Natural killer cell (primary cell): ENCODE measurements at regions not wholly inside any gene's neighbourhood (a gene's known extent, or its start where the extent isn't known, plus 50 kb on each side); places are given as distances from the start of the nearest gene placed in this dataset.

Source experiments
- ATAC-seq, 3 donors: fragments of 150-1000 bp in 2 of 3; fragments of 200-7000 bp in 1 of 3; cut with Tn5 transposase; 1 replicate in 1 of 3; 2 replicates in 2 of 3; pipeline ENCODE4 v1.10.0; 2021; ENCODE audit warnings: mild to moderate bottlenecking in 2 of 3, moderate library complexity in 2 of 3
- DNase-seq, 2 donors: peaks; one replicate each; pipeline versions ENCODE4 v3.0.0 to v3.0.0-alpha.2; 2013 to 2021; ENCODE audit warnings: mixed read lengths in 1 of 2
- H3K27ac ChIP-seq: one replicate; pipeline ENCODE4 v1.5.1; 2013; ENCODE audit warnings: mild to moderate bottlenecking, low read length
- H3K27me3 ChIP-seq: one replicate; pipeline ENCODE4 v1.6.1; 2013; ENCODE audit warnings: low read length; ENCODE audit not compliant: control insufficient read depth, insufficient read depth
- H3K36me3 ChIP-seq: one replicate; pipeline ENCODE4 v1.6.1; 2013; ENCODE audit warnings: low read length; ENCODE audit not compliant: control insufficient read depth, insufficient read depth
- H3K4me1 ChIP-seq: one replicate; pipeline ENCODE4 v1.6.1; 2013; ENCODE audit warnings: low read length; ENCODE audit not compliant: control insufficient read depth, insufficient read depth
- H3K4me3 ChIP-seq: one replicate; pipeline ENCODE4 v1.5.1; 2013; ENCODE audit warnings: low read length
- H3K9me3 ChIP-seq: one replicate; pipeline ENCODE4 v1.6.1; 2013; ENCODE audit warnings: low read length; ENCODE audit not compliant: control insufficient read depth, insufficient read depth
- H3K27ac Mint-ChIP-seq, 2 donors: one replicate each; pipeline ENCODE4 v1.8.0; 2022; ENCODE audit warnings: mild to moderate bottlenecking in 2 of 2, mixed read lengths in 2 of 2, moderate library complexity in 1 of 2
- H3K27me3 Mint-ChIP-seq, 2 donors: one replicate each; pipeline ENCODE4 v1.8.0; 2022; ENCODE audit warnings: low read depth in 2 of 2, mixed read lengths in 2 of 2
- H3K36me3 Mint-ChIP-seq: one replicate; pipeline ENCODE4 v1.8.0; 2022; ENCODE audit warnings: mixed read lengths
- H3K4me1 Mint-ChIP-seq, 2 donors: one replicate each; pipeline ENCODE4 v1.8.0; 2022; ENCODE audit warnings: mixed read lengths in 2 of 2
- H3K4me3 Mint-ChIP-seq: one replicate; pipeline ENCODE4 v1.8.0; 2022; ENCODE audit warnings: mild to moderate bottlenecking, moderate library complexity, mixed read lengths
- H3K9me3 Mint-ChIP-seq, 2 donors: one replicate each; pipeline ENCODE4 v1.8.0; 2022; ENCODE audit warnings: mixed read lengths in 2 of 2
- CTCF ChIP-seq: fragments of 200-600 bp; IDR thresholded peaks from one replicate; pipeline ENCODE4 v1.8.0; 2022; ENCODE audit warnings: antibody characterized with exemption
- WGBS: methylation state at CpG from one replicate; pipeline ENCODE4 v1.1.7; 2013; ENCODE audit warnings: missing lambda C conversion rate; ENCODE audit not compliant: insufficient coverage; 5-methylcytosine and 5-hydroxymethylcytosine counted together
- intact Hi-C: fragments of 100-400 bp; cut with micrococcal nuclease; formaldehyde crosslinking; loops from one replicate; pipeline ENCODE4 v1.14.2; 2022

GRCh38 chrX:79601341-79602131 is 234.4 kb upstream of the ITM2A start:
- H3K27ac ChIP-seq: no peak overlapping the region
- no peaks in the 10 kb centered on the region for H3K9me3 ChIP-seq
- H3K4me1 ChIP-seq: no peaks in the 10 kb centered on the region
- Mint-ChIP-seq H3K4me3 (no peak overlapping the region), H3K9me3 (no peaks in the 10 kb centered on the region), H3K27ac (no peak overlapping the region), H3K4me1 (no peaks in the 10 kb centered on the region), H3K36me3 (no peaks in the 10 kb centered on the region), H3K27me3 (no peaks in the 10 kb centered on the region)
- H3K4me3 ChIP-seq: no peak overlapping the region
- H3K27me3 ChIP-seq: no peaks in the 10 kb centered on the region
- ATAC-seq: no peak
- no peaks in the 10 kb centered on the region for H3K36me3 ChIP-seq
- intact Hi-C loops: no loop called here
- WGBS: 33% methylated on average over 3 of the region's 3 CpGs
- TF ChIP-seq CTCF: no peak
- no peak for DNase-seq

GRCh38 chrX:79592259-79592658 is 225.1 kb upstream of the ITM2A start:
- Histone ChIP-seq H3K27me3 (no peaks in the 10 kb centered on the region), H3K9me3 (no peaks in the 10 kb centered on the region), H3K36me3 (no peaks in the 10 kb centered on the region), H3K27ac (no peak overlapping the region), H3K4me3 (no peak overlapping the region), H3K4me1 (no peaks in the 10 kb centered on the region)
- Mint-ChIP-seq H3K4me3 (no peak overlapping the region), H3K27me3 (peaks cover 3 to 21% of the 10 kb centered on the region in 2 donors), H3K27ac (no peak overlapping the region), H3K9me3 (no peaks in the 10 kb centered on the region), H3K36me3 (no peaks in the 10 kb centered on the region), H3K4me1 (no peaks in the 10 kb centered on the region)
- WGBS: no CpG with 5 or more reads among the region's 3 CpGs
- TF ChIP-seq CTCF: no peak
- intact Hi-C loops: no loop called here
- no peak for ATAC-seq
- DNase-seq: no peak

GRCh38 chrX:79588233-79588632 is 221.1 kb upstream of the ITM2A start:
- no peak overlapping the region for H3K4me3 ChIP-seq
- no peaks in the 10 kb centered on the region for H3K27me3 ChIP-seq
- no peak for TF ChIP-seq CTCF
- DNase-seq (no peak), ATAC-seq (no peak)
- Mint-ChIP-seq H3K4me3 (no peak overlapping the region), H3K27me3 (peaks cover 0 to 24% of the 10 kb centered on the region in 2 donors), H3K4me1 (no peaks in the 10 kb centered on the region), H3K27ac (no peak overlapping the region), H3K9me3 (no peaks in the 10 kb centered on the region), H3K36me3 (no peaks in the 10 kb centered on the region)
- H3K9me3 ChIP-seq: no peaks in the 10 kb centered on the region
- no peak overlapping the region for H3K27ac ChIP-seq
- no peaks in the 10 kb centered on the region for H3K36me3 ChIP-seq
- H3K4me1 ChIP-seq: no peaks in the 10 kb centered on the region
- intact Hi-C loops: no loop called here

GRCh38 chrX:79573760-79574159 is 206.6 kb upstream of the ITM2A start:
- H3K4me1 Mint-ChIP-seq: no peaks in the 10 kb centered on the region
- no peaks in the 10 kb centered on the region for H3K4me1 ChIP-seq
- H3K27ac ChIP-seq: no peak overlapping the region
- H3K27me3 Mint-ChIP-seq: no peaks in the 10 kb centered on the region
- H3K36me3 Mint-ChIP-seq: no peaks in the 10 kb centered on the region
- intact Hi-C loops: no loop called here
- no peak overlapping the region for H3K27ac Mint-ChIP-seq
- no peak overlapping the region for H3K4me3 ChIP-seq
- H3K4me3 Mint-ChIP-seq: no peak overlapping the region
- no peak for ATAC-seq
- WGBS: no CpG with 5 or more reads among the region's 1 CpG
- H3K27me3 ChIP-seq: no peaks in the 10 kb centered on the region
- no peak for TF ChIP-seq CTCF
- no peaks in the 10 kb centered on the region for H3K36me3 ChIP-seq
- H3K9me3 Mint-ChIP-seq: no peaks in the 10 kb centered on the region
- no peak for DNase-seq
- H3K9me3 ChIP-seq: no peaks in the 10 kb centered on the region
